Thoracic aorta (tissue), 2 donors: ENCODE measurements at regions not wholly inside any gene's neighbourhood (a gene's known extent, or its start where the extent isn't known, plus 50 kb on each side); places are given as distances from the start of the nearest gene placed in this dataset.
"Not testable (repeated sequence)": the region's sequence is repeated elsewhere in the genome, so short reads cannot be mapped to it uniquely, and the experiment has no call there.

Experiments
- ATAC-seq: fragments of 150-250 bp; one replicate; pipeline ENCODE4 v1.8.0; 2017; ENCODE audit warnings: low read depth; ENCODE audit not compliant: insufficient number of reproducible peaks, low FRiP score
- DNase-seq: peaks from one replicate; pipeline ENCODE4 v3.0.0-alpha.2; 2020; ENCODE audit warnings: low spot score
- H3K27ac ChIP-seq, 2 donors: fragments of 200-600 bp; sonication (generic); 1 replicate in 1 of 2; 2 replicates in 1 of 2; pipeline ENCODE4 v1.5.1; 2016; ENCODE audit warnings: mild to moderate bottlenecking in 2 of 2, moderate library complexity in 2 of 2
- H3K27me3 ChIP-seq: fragments of 200-600 bp; sonication (generic); replicated peaks from 2 replicates; pipeline ENCODE4 v1.6.0; 2016; ENCODE audit warnings: mild to moderate bottlenecking; ENCODE audit not compliant: insufficient read depth
- H3K36me3 ChIP-seq: fragments of 200-600 bp; sonication (generic); one replicate; pipeline ENCODE4 v1.5.1; 2016
- H3K4me1 ChIP-seq, 2 donors: fragments of 200-600 bp; sonication (generic); 1 replicate in 1 of 2; 2 replicates in 1 of 2; pipeline versions ENCODE4 v1.5.1 to v1.6.0; 2016; ENCODE audit warnings: low read depth in 2 of 2, mild to moderate bottlenecking in 1 of 2; ENCODE audit not compliant: control insufficient read depth in 1 of 2
- H3K4me3 ChIP-seq: fragments of 200-600 bp; sonication (generic); 2 replicates; pipeline ENCODE4 v1.5.1; 2016; ENCODE audit warnings: mild to moderate bottlenecking
- H3K9me3 ChIP-seq: fragments of 200-600 bp; sonication (generic); 2 replicates; pipeline ENCODE4 v1.5.1; 2016
- CTCF ChIP-seq: fragments of 200-600 bp; sonication (generic); IDR thresholded peaks from one replicate; pipeline ENCODE4 v1.5.1; 2019; ENCODE audit warnings: antibody characterized with exemption

- not testable (repeated sequence) for H3K36me3 ChIP-seq, H3K4me3 ChIP-seq, H3K27me3 ChIP-seq, H3K27ac ChIP-seq, H3K9me3 ChIP-seq, DNase-seq, H3K4me1 ChIP-seq, ATAC-seq
These were observed 410.4 kb upstream of the EPHA7 start for GRCh38 chr6:93829757-93830156.

GRCh38 chr6:93829009-93829408 lies 409.6 kb upstream of the EPHA7 start:
- ATAC-seq (no peak), DNase-seq (no peak)
- Histone ChIP-seq H3K36me3 (no peaks in the 10 kb centered on the region), H3K27ac (no peak overlapping the region), H3K9me3 (no peaks in the 10 kb centered on the region), H3K27me3 (no peaks in the 10 kb centered on the region), H3K4me1 (no peaks in the 10 kb centered on the region), H3K4me3 (no peak overlapping the region)
- TF ChIP-seq CTCF, result no peak

GRCh38 chr6:93828553-93828952 lies 409.2 kb upstream of the EPHA7 start:
- Histone ChIP-seq H3K4me3 (no peak overlapping the region), H3K27ac (no peak overlapping the region), H3K36me3 (no peaks in the 10 kb centered on the region), H3K9me3 (no peaks in the 10 kb centered on the region), H3K27me3 (no peaks in the 10 kb centered on the region), H3K4me1 (no peaks in the 10 kb centered on the region)
- TF ChIP-seq CTCF, result no peak
- ATAC-seq, result no peak
- DNase-seq, result no peak

- DNase-seq (no peak), ATAC-seq (no peak)
- Histone ChIP-seq H3K27me3 (no peaks in the 10 kb centered on the region), H3K4me1 (no peaks in the 10 kb centered on the region), H3K27ac (no peak overlapping the region), H3K36me3 (no peaks in the 10 kb centered on the region), H3K9me3 (no peaks in the 10 kb centered on the region), H3K4me3 (no peak overlapping the region)
- no peak for TF ChIP-seq CTCF
These were observed 408.4 kb upstream of the EPHA7 start for GRCh38 chr6:93827728-93828127.

GRCh38 chr6:93825950-93826349 lies 406.6 kb upstream of the EPHA7 start:
- no peak overlapping the region for H3K4me3 ChIP-seq
- no peaks in the 10 kb centered on the region for H3K4me1 ChIP-seq
- H3K27me3 ChIP-seq, result no peaks in the 10 kb centered on the region
- TF ChIP-seq CTCF, result no peak
- DNase-seq (no peak), ATAC-seq (no peak)
- no peak overlapping the region for H3K27ac ChIP-seq
- no peaks in the 10 kb centered on the region for H3K9me3 ChIP-seq
- no peaks in the 10 kb centered on the region for H3K36me3 ChIP-seq

GRCh38 chr6:93823489-93823888 lies 404.1 kb upstream of the EPHA7 start:
- Histone ChIP-seq H3K4me3 (no peak overlapping the region), H3K27me3 (no peaks in the 10 kb centered on the region), H3K9me3 (no peaks in the 10 kb centered on the region), H3K27ac (no peak overlapping the region), H3K4me1 (no peaks in the 10 kb centered on the region), H3K36me3 (no peaks in the 10 kb centered on the region)
- TF ChIP-seq CTCF, result no peak
- ATAC-seq, result no peak
- no peak for DNase-seq
